ENCODE measurements at regions not wholly inside any gene's neighbourhood (a gene's known extent, or its start where the extent isn't known, plus 50 kb on each side); places are given as distances from the start of the nearest gene placed in this dataset.

DNA sequence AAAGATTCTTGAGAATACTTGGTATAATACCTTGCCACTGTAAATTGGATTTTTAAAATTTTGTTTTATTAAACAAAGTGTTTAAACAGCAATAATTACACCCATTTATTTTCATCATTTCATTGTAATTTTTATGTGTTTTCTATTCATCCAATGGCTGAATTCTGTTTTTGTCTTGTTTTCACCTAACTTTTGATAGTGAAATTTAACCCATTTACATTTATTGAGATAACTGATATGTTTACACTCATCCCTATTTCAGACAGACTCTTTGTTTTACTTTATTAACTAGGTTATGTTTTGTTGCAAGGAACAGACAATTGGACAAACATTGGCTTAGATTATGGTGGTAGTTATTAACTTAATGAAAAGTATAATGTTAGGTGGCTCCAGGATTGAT lies 113.1 kb upstream of the REG3A start:
- H3K4me3 ChIP-seq: no peak overlapping the region
- intact Hi-C loops (cut with DNase I): no loop called here
- peaks cover 0 to 18% of the 10 kb centered on the region in 2 donors for H3K9me3 ChIP-seq
- TF ChIP-seq, protein P1, sequence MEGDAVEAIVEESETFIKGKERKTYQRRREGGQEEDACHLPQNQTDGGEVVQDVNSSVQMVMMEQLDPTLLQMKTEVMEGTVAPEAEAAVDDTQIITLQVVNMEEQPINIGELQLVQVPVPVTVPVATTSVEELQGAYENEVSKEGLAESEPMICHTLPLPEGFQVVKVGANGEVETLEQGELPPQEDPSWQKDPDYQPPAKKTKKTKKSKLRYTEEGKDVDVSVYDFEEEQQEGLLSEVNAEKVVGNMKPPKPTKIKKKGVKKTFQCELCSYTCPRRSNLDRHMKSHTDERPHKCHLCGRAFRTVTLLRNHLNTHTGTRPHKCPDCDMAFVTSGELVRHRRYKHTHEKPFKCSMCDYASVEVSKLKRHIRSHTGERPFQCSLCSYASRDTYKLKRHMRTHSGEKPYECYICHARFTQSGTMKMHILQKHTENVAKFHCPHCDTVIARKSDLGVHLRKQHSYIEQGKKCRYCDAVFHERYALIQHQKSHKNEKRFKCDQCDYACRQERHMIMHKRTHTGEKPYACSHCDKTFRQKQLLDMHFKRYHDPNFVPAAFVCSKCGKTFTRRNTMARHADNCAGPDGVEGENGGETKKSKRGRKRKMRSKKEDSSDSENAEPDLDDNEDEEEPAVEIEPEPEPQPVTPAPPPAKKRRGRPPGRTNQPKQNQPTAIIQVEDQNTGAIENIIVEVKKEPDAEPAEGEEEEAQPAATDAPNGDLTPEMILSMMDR (IDR thresholded peaks at IDR 0.05): no peak
- no peaks in the 10 kb centered on the region for H3K27me3 ChIP-seq
- no peak overlapping the region for H3K27ac ChIP-seq
- no peaks in the 10 kb centered on the region for H3K4me1 ChIP-seq
- H3K36me3 ChIP-seq: no peaks in the 10 kb centered on the region
- DNase-seq (no peak), ATAC-seq (no peak)

DNA sequence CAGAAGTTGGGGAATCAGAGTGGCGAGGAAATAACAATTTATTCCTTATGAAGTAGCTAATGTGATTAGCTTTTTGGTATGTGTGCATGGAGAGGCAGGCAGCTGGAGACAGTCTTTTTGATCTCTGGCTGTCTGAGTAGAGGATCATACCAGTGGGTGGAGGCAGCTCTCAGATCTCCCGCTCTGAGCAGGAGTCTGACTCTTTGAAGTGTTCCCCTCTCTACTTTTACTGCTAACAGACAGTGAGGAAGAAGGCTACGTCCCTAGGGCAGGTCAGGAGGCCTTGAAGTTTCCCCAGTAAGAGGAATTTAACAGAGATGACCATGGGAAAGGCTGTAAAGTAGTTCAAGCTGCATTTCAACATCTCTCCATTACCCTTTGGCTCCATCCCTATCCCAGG lies 111.9 kb upstream of the REG3A start:
- peaks cover 0 to 18% of the 10 kb centered on the region in 2 donors for H3K9me3 ChIP-seq
- intact Hi-C loops (cut with DNase I): no loop called here

DNA sequence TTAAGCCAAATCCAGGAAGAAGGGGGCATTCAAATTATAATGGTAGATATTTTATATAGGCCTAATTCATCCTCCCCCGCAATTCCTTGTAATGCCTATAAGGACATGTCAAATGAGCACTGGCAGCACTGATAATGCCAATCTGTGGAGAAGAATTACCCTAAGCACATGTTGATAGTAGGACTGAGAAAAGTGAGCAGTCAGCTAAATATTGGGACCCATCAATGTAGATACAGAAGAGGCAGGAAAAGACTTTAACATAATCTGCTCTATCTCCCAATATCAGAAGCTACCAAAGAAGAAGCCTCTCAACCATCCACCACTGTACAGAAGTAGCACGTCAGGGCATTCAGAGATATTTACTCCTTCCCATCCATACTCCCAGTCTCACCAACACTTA lies 101.3 kb upstream of the REG3A start:
- Histone ChIP-seq H3K9me3 (no peaks in the 10 kb centered on the region), H3K4me3 (no peak overlapping the region), H3K27ac (no peak overlapping the region), H3K36me3 (no peaks in the 10 kb centered on the region), H3K27me3 (no peaks in the 10 kb centered on the region), H3K4me1 (no peaks in the 10 kb centered on the region)
- intact Hi-C loops (cut with DNase I): no loop called here
- ATAC-seq (no peak), DNase-seq (no peak)
- TF ChIP-seq, protein P1 (IDR thresholded peaks at IDR 0.05): no peak

More for the DNA sequence above, 111.9 kb upstream of the REG3A start:
- no peaks in the 10 kb centered on the region for H3K36me3 ChIP-seq
- no peak overlapping the region for H3K4me3 ChIP-seq
- ATAC-seq (no peak), DNase-seq (no peak)
- H3K27ac ChIP-seq: no peak overlapping the region
- TF ChIP-seq, protein P1 (IDR thresholded peaks at IDR 0.05): no peak
- H3K4me1 ChIP-seq: no peaks in the 10 kb centered on the region
- H3K27me3 ChIP-seq: no peaks in the 10 kb centered on the region

DNA sequence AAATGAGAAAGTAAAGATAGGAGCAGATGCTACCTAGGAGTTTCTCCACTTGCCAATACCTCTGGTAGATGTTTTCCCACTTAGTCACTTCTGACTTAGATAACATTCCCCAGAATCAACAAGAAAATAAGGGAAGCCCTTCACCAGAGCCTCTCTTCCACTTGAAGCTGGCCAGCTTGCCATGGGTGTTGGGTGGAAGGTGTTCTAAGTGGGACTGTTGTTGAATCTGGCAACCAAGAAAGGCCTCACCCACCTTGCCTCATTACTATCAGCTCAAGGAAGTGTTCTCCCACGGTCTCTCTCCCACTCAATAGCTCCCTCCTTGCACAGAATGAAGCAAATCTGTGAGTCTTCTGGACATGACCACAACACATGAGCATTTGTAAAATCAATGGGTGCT lies 100.4 kb upstream of the REG3A start:
- DNase-seq: no peak
- Histone ChIP-seq H3K36me3 (no peaks in the 10 kb centered on the region), H3K4me3 (no peak overlapping the region), H3K27me3 (no peaks in the 10 kb centered on the region), H3K9me3 (no peaks in the 10 kb centered on the region), H3K4me1 (no peaks in the 10 kb centered on the region), H3K27ac (no peak overlapping the region)
- intact Hi-C loops (cut with DNase I): no loop called here
- TF ChIP-seq, protein P1 (IDR thresholded peaks at IDR 0.05): no peak
- no peak for ATAC-seq

DNA sequence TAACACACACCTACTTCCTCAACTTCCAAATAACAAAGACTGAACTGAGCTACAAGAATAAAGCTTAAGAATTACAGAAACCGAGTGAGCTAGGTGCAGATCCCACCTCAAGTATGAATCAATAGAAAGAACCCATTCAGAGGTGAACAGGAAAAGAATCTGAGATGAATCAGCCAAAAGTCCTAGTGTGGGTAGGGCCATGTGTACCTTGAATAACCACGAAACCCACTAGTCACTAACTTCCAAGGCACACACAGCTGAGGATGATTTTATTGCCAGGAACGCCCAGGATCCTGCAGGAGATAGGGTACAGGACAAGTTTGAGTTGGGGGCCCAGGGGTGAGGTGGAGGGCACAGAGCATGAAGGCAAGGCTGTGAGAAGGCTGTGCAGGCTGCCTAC lies 99.7 kb upstream of the REG3A start:
- no peak for ATAC-seq
- no peak overlapping the region for H3K27ac ChIP-seq

More for the DNA sequence above, 99.7 kb upstream of the REG3A start:
- intact Hi-C loops (cut with DNase I): no loop called here
- H3K9me3 ChIP-seq: no peaks in the 10 kb centered on the region
- H3K36me3 ChIP-seq: no peaks in the 10 kb centered on the region
- DNase-seq: no peak
- H3K27me3 ChIP-seq: no peaks in the 10 kb centered on the region
- H3K4me3 ChIP-seq: no peak overlapping the region
- TF ChIP-seq, protein P1 (IDR thresholded peaks at IDR 0.05): no peak
- no peaks in the 10 kb centered on the region for H3K4me1 ChIP-seq

All from left lung (tissue), 4 donors.